ENCODE measurements at regions not wholly inside any gene's neighbourhood (a gene's known extent, or its start where the extent isn't known, plus 50 kb on each side); places are given as distances from the start of the nearest gene placed in this dataset.

DNA sequence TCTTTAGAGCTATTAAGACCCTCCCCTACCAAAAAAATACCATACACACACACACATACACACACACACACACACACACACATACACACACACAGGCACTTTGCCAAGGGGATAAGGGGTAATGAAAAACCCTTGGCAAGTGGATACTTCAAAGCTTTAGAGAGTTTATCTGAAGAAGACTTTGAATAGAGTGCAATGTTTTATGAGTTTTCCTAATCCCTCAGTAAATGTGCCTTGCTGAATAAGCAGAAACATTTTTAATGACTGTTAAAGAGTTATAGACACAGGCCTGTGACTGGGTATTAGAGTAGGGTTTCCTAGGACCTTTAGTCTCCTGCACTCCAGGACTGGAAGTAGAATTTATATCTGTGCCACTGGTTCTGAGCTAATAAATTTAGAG lies 75.5 kb upstream of the CTAGE1 start:
- TF ChIP-seq POLR2AphosphoS5 (IDR thresholded peaks at IDR 0.05; ENCODE audit: borderline replicate concordance, low read depth, low read length) (no peak), EZH2 (IDR thresholded peaks at IDR 0.05) (no peak)
